Upper lobe of left lung (tissue), 4 donors: ENCODE measurements at regions not wholly inside any gene's neighbourhood (a gene's known extent, or its start where the extent isn't known, plus 50 kb on each side); places are given as distances from the start of the nearest gene placed in this dataset.
"Not testable (repeated sequence)": the region's sequence is repeated elsewhere in the genome, so short reads cannot be mapped to it uniquely, and the experiment has no call there.

Experiments used
- CTCF ChIP-seq, 6 experiments: fragments of 450-650 bp in 4 of 6; fragments of 200-600 bp in 2 of 6; sonication (generic) in 2 of 6; IDR thresholded peaks; one replicate each; pipeline ENCODE4 v1.5.1; 2016 to 2019; ENCODE audit warnings: antibody characterized with exemption in 6 of 6
- EP300 ChIP-seq, 4 donors: sonication (generic); formaldehyde crosslinking; IDR thresholded peaks; one replicate each; pipeline ENCODE4 v1.5.1; 2017; ENCODE audit warnings: antibody characterized with exemption in 4 of 4, control low read depth in 2 of 4
- POLR2A ChIP-seq, 4 donors: fragments of 450-650 bp; IDR thresholded peaks; one replicate each; pipeline ENCODE4 v1.5.1; 2016 to 2017; ENCODE audit warnings: antibody characterized with exemption in 4 of 4, mild to moderate bottlenecking in 2 of 4
- POLR2AphosphoS5 ChIP-seq, 2 donors: sonication (generic); formaldehyde crosslinking; IDR thresholded peaks; one replicate each; pipeline ENCODE4 v1.5.1; 2017; ENCODE audit warnings: antibody characterized with exemption in 2 of 2

- not testable (repeated sequence) for TF ChIP-seq POLR2A, POLR2AphosphoS5, CTCF, EP300 (IDR thresholded peaks at IDR 0.05)
Measured at GRCh38 chr3:197402401-197402800, 104.0 kb upstream of the DLG1 start.
